VCaP (cell line): ENCODE measurements at regions not wholly inside any gene's neighbourhood (a gene's known extent, or its start where the extent isn't known, plus 50 kb on each side); places are given as distances from the start of the nearest gene placed in this dataset.

ENCODE experiments used
- H3K27ac ChIP-seq: fragments of 450-650 bp; 2 replicates; pipeline ENCODE4 v1.5.1; 2017
- CTCF ChIP-seq: fragments of 450-650 bp; conservative IDR thresholded peaks from 2 replicates; pipeline ENCODE4 v1.5.1; 2017; ENCODE audit warnings: mild to moderate bottlenecking, moderate library complexity

GRCh38 chrX:113033966-113034680, 193.5 kb upstream of the AMOT start:
- no peak for TF ChIP-seq CTCF
- no peak overlapping the region for H3K27ac ChIP-seq

- no peak overlapping the region for H3K27ac ChIP-seq
Observed at GRCh38 chrX:113019958-113020357, 179.3 kb upstream of the AMOT start.

DNA sequence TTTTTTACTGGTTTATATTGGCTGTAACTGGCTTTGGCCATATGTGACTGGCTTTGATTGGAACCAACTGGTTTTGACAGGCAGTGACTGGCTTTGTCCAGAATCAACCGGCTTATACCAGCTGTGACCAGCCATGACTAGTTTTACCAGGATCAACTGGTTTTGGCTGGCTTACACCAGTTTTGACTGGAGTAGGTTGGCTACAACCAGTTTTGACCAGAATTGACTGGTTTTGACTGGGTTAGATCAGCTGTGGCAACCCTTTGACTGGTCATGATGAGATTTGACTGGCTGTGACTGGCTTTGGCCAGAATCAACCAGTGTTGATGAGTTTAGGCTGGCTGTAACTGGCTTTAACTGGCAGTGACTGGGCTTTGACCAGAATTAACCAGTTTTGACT, 169.2 kb upstream of the AMOT start:
- no peak for TF ChIP-seq CTCF
- no peak overlapping the region for H3K27ac ChIP-seq

More at GRCh38 chrX:113019958-113020357, 179.3 kb upstream of the AMOT start:
- no peak for TF ChIP-seq CTCF

DNA sequence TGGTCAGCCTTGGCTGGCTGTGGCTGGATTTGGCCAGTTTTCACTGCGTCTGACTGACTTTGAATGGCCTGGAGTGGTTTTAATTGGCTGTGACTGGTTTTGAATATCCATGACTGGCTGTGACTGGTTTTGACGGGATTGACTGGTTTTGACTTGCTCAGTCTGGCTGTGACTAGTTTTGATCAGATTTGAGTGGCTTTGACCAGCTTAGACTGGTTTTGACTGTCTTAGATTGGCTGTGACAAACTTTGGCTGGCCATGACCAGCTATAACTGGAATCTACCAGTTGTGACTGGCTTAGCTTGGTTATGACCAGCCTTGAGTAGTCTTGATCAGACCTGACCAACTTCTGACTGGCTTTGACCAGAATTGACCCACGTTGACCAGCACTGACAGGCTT, 168.4 kb upstream of the AMOT start:
- no peak overlapping the region for H3K27ac ChIP-seq
- TF ChIP-seq CTCF, result no peak

GRCh38 chrX:113001836-113002235, 161.2 kb upstream of the AMOT start:
- H3K27ac ChIP-seq, result no peak overlapping the region
- peak; percentile 56 for TF ChIP-seq CTCF

DNA sequence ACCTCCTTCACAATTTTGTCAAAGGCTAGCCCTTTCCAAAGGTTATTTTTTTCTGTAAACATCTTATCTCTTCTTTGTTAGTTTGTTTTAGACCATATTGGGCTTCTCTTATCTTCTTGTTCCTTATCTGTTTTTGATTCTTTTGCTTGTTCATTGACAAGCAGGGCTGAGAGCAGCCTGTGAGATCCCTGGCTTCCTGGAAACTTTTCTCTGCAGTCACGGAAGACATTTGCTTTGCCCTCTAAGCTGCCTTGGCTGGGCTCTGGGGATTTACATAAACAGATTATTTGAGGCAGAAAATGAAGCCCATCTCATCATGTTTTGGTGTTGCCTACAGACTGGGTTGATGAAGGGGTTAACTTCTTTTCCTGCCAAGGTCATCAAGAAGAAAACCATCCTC, 157.4 kb upstream of the AMOT start:
- no peak overlapping the region for H3K27ac ChIP-seq
- no peak for TF ChIP-seq CTCF

- no peak for TF ChIP-seq CTCF
Observed at GRCh38 chrX:112991801-112992200, 151.2 kb upstream of the AMOT start.

More at GRCh38 chrX:112991801-112992200, 151.2 kb upstream of the AMOT start:
- no peak overlapping the region for H3K27ac ChIP-seq
